Astrocyte of the hippocampus (primary cell): ENCODE measurements at regions not wholly inside any gene's neighbourhood (a gene's known extent, or its start where the extent isn't known, plus 50 kb on each side); places are given as distances from the start of the nearest gene placed in this dataset.
A peak's percentile ranks its signal among the peaks of the same experiment; 100 is the strongest.

Source experiments
- DNase-seq: peaks from one replicate; pipeline ENCODE4 v3.0.0; 2011; ENCODE audit warnings: low read depth, low spot score

DNA sequence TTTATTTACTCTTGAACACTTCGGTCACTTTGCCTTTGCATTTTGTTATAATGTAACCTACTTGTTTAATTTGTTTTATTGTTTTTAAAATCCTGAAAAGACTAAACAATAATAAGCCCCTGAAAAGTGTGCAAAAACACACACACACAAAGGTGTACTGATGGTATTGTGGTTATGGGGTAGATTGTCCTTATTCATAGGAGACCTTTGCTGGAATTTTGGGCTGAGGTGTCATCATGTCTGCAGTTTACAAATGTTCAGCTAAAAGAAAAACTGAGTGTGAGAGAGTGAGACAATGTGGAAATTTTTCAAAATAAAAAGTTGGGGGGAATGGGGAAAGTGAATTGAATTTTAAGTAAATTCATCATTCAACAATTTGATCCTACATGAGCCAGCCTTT, 174.9 kb downstream of the QDPR start:
- no peak for DNase-seq

DNA sequence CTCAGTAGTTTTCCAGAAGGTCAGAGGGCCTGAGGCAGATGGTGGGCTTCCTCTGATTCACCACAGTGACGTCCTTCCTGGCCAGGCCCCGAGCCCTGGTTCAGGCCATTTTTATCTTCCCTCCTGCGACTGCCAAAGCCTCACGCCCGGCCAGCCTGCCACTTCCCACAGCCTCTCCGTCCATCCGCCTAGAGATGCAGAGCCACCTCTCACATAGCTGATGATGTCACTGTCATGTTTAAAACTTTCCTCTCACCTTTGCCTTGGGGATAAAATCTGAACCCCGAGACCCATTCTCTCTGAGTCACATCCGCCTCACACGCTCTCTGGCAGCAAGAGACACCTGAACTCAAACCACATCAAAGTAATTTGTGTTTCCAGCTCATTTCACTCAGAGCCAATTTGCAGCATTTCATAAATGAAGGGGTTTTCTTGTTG, 175.3 kb downstream of the QDPR start:
- DNase-seq, result peak; percentile 39

DNA sequence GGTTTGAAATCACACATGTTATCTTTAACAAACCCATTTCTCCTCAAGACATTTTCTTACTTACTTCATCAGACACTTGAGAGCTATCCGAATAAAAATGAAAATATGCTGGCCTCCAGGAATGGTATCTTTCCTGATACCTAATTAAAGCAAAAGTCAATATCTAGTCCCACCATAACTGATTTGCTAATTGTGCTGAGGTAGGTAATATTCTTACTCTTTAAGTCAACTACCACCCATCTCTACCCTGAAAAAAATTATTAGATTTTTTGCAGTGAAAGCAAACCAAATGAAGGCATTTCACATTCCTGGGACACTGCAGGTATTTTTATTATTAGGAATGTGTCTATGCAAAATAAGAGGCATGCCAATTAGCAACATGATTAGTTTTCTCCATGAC, 175.8 kb downstream of the QDPR start:
- no peak for DNase-seq

DNA sequence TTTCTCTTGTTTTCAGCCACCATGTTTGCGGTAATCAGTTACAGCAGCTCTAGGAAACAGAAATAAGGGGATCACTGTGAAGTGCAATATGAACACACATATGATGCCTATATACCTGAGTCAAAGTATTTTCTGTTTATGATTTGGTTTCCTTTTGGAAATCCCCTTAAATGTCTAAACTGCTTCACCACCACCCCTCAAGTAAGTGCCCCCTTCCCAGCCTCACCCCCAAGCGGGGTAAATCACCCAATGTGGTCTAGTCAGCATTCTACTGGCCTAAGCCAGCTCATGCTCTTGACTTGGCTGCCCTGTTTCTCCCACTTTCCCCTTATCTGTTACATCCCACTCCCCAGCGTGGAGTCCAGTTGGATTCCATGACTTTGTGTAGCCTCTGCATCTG, 176.5 kb downstream of the QDPR start:
- DNase-seq, result no peak

DNA sequence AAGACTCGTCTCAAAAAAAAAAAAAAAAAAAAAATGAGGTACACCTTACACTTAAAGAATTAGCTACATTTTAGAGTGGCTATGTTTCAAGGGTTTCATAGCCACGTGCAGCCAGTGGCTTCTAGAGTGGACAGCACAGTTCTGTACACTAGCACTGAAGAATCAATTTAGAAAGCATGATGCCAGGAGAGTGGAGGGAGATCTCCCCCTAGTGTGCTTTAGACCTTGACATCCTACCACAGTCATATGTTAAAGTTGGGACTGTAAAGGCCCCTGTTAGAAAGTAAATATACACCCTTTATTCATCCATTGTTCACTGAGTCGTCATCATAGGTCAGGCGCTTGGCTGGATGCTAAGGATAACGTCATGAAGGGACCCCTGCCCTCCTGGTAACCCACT, 179.4 kb downstream of the QDPR start:
- DNase-seq, result no peak

DNA sequence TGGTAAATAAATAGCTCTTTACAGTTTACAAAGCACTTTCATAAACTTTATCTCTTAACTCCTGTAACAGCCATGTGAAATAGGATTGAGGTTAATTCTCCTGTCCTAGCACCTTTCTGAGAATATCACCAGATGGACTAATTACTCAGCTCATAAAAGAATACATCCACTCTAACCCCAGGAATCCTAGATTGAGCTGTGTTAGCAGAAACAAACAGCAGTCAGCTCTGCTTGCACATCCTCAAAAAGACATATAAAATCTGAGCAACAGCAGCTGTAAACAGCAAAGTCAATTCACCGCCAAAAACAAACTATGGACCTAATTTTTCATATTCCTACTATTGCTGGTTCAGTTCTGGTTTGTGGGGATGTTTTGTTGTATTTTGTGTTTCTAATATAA, 182.8 kb downstream of the QDPR start:
- no peak for DNase-seq

DNA sequence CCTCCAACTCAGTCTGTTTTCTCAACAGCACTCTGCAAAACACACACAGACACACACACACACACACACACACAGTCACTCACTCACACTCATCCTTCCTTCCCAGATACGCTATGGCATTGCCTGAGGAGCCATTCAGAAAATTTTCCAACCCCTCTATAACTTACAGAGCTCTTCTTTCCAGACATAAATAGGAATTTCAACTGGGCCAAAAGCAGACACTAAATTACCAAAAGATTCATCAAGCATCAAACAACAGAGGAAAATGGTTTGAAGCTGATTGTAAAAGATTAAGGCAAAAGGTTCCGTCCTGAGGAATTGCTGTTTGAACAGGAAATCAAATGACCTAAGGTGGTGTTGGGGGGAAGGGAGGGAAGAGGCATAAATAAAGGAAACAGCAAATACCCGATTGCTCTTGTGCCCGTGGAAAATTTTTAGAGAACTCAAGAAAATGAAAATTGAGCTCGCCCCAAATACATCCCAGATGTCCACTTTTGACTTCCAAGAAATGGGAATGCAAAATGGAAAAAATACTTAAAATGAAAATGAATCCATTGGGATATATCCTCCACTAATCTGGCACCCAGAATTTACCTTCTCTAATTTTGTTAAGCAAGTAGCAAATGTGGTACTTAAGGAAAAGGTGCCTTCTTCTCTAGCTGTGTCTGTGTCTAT, 183.6 kb downstream of the QDPR start:
- no peak for DNase-seq

DNA sequence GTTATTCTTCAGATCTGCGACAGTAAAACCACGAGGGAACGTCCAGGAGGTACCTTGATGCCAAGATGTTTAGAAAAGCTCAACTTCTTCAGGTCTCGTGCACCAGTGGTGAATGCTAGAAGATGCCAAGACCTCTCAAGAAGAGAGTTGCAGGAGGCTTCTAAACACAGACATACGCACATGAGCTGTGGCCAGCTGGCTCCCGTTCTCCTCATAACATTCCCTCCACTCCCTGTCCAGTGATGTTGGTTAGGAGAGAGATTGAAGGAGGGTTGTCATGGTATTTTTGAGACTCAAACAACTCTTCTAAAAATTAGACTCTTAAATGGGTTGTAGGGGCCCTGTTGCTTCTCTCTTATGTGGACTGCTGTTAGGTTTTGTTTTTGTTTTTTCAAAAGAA, 184.3 kb downstream of the QDPR start:
- DNase-seq, result no peak

DNA sequence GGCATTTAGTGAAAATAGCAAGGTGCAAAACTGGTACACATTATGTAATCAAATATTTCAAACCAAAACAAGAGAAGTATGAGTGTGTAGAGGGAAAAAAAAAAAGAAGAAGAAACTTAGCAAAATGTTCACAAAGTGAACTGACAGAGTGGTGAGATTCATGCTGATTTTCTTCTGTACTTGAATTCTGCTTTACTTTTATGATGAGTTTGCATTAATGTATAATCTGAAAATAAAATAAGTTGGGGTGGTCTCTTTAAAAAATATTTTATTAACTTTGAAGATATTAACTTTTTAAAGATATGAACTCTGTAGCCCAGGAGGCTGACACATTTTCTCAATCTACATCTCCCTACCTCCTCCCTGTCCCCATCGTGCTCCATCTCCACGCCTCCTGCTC, 185.1 kb downstream of the QDPR start:
- DNase-seq, result no peak

DNA sequence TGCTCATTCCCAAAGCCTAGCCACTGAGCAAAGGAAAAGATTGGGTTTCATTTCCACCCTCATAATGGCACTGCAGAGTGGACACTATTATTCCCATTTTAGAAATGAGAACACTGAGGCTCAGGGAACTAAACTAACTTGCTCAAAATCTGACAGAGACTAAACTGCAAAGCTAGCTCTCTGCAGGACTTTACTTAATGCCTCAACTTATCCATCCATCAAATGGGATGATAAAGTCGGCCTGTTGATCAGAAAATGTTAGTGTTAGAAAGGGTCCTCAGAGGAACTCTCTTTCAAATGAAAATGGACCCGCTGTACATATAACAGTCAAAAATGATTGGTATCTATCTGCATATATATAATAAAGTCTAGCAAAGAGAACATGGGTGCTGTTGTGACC, 186.8 kb downstream of the QDPR start:
- no peak for DNase-seq

DNA sequence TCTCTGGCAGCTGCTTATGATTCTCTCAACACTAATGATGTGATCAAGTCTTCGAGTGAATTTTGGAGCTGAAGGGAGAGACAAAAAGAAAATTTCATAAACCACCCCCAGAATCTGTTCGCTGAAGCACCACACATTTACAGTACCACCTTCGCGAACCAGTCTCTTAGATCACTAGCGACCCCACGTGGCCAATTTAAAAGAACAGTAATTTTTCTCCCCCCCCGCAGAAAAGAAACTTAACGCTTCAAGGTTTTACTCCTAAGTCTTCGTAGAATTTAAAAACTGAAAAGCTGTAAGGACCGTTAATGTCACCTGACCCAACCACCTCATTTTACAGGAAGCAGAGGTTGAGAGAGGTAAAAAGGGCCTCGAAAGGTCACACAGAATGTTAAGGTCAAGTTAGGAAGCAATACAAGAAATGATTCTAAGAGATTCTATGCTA, 187.5 kb downstream of the QDPR start:
- DNase-seq, result peak; percentile 74

DNA sequence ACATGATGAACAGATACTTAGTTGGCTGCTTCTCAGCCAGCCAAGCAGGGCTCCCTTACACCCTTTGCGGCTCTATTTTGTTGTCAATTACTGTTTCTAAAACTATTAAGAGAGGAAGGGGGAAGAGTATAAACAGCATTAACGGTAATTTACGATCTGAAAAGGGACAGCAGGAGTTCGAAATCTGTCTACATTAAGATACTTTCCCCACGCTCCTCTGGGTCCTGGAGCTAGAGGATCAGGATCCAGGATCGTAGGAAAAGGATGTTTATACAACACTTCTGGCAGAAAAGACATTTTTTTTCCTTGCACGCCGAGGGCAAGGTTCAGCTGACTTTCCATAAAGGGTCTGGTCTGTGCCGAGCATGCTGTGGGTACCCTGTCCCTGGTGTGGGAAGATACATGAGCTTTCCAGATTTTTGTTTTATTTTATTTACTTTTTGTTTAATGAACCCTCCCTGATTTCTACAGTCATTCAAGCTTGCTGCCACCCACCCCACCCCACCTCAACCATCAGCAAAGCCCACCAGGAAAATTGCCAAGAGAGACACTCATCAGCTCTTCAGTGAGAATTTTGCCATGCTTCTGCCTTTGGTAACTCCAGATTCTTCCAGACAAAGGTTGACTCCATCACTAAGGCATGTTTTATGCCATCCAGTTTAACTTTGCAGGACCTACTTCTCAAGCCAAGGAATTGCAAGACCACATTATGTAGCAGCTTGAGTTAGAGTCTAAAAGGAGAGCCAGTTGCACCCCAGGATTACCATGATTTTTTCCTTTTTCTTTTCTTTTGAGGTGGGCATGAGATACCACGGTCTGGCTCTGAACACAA, 188.1 kb downstream of the QDPR start:
- DNase-seq, result no peak

DNA sequence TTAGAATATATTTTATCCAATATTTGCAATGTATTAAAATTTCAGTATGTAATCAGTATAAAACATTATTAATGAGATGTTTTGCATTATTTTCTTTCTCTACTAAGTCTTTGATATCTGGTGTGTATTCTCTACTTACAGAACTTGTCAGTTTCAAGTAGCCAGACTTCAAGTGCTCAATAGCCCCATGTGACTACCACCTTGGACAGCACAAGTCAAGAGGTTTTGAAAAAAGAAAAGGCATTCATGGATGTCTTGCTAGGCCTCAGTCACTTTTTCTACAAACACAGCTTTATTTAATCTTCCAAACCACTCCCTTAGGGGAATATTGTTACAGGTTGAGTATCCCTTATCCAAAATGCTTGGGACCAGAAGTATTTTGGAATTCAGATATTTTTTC, 189.4 kb downstream of the QDPR start:
- DNase-seq, result no peak

DNA sequence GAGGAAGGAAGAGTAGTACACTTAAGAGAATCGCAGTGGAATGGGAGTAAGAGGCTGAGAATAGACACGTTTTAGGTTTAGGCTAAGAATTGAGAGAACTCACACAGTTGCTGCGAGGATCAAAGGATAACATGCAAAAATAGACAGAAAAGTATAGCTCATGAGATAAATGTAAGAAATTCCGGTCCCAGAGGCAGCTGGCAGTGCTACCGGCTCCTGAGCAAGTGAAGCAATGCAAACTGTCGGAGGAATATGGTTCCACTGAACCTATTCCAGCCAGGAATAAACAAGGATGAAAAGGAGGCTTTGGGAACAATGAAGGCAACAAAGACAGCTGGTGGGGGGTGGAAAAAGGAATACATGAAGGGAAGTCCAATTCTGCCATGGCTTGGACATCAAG, 191.8 kb downstream of the QDPR start:
- no peak for DNase-seq

DNA sequence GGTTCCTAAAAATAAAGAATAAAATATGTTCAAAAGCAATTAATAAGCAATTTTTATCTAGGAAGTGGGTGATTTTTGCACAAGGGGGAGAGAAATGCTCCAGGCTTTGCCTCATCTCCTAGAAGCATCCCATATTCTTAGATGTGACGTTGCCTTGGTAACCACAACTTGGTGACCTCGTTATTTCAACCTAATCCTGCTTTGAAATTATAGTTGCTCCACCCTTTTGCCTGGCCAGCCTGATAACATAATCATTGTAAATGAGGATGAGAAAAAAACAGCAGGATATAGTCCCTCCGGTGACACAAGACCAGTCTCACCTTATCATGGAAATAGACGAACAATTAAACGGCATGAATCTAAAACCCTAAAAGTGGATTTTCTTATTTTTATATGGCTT, 194.4 kb downstream of the QDPR start:
- DNase-seq, result no peak

DNA sequence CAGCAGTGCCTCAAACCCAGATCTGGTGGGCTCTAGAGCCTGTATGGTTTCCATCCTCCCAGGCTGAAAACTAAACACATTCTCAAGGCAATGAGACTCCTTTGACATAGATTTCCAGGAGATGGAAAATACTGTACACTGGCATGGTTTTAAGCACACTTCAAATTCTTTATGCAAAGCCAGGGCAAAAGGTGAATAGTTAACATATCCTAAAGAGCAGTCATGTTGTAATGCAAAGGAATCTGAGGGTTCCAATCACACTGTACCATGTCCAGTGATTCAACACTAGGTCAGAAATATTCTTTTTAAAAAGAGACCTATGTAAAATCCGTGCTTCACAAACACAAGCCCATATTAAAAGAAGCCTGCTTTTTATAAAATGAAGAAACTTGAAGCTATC, 195.3 kb downstream of the QDPR start:
- no peak for DNase-seq

DNA sequence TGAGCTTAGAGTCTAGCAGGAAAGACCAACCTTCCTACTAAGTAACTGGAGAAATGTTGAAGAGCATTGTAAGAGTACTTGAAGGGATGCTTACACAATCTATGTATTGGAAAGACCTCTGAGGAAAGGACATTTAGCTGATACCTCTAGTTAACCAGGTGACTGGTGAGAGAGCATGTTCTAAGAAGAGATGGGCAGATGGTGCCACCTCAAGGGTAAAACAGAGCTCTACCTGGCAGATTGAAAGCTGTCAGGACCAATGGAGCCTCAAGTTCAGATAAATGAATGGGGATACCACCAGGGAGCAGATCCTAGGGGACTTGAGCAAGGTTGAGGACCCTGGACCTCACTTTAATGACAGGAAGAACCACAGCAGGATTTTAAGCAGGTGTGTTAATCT, 196.4 kb downstream of the QDPR start:
- no peak for DNase-seq

DNA sequence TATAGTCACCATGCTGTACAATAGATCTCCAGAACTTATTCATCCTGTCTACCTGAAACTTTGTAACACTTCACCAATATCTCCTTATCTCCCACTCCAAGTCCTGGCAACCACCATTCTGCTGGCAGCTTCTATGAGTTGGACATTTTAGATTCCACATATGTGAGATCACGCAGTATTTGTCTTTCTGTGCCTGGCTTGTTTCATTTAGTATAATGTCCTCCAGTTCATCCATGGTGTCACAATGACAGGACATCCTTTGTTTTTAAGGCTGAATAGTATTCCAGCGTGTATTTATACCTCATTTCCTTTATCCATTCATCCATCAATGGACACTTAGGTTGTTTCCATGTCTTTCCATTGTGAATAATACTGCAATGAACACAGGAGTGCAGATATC, 198.7 kb downstream of the QDPR start:
- no peak for DNase-seq

DNA sequence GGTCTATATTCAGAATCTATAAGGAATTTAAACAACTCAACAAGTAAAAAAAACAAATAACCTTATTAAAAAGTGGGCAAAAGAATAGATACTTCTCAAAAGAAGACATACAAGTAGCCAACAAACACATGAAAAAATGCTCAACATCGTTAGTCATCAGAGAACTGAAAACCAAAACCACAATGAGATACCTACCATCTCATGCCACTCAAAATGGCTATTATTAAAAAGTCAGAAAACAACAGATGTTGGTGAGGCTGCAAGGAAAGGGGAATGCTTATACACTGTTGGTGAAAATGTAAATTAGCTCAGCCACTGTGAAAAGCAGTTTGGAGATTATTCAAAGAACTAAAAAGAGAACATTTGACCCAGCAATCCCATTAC, 201.6 kb downstream of the QDPR start:
- peak; percentile 55 for DNase-seq

DNA sequence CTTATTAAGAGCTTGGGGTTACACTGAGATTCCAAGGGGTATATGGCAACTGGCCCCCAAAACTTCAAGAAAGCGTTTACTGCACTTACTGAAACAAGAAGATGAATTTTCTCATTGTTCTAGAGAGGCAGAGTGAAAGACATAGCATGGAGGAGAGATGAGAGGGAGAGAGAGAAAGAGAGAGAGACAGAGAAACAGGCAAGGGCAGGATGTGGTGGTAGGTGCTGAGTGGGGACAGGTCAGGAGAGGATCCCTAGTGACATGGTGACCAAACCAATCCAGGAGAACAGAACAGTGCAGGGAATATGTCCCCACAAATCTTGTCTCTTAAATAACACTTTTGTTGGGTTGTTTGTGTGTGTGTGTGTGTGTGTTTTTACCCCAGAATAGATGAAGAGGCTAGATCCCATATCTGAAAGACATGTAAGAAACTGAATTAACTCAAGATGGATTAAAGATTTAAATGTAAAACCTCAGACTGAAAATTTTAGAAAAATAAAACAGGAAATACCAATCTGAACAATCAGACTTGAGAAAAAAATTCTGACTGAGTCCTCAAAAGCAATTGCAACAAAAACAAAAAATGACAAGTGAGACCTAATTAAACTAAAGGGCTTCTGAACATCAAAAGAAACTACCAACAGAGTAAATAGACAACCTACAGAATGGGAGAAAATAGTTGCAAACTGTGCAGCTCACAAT, 202.2 kb downstream of the QDPR start:
- DNase-seq, result no peak

DNA sequence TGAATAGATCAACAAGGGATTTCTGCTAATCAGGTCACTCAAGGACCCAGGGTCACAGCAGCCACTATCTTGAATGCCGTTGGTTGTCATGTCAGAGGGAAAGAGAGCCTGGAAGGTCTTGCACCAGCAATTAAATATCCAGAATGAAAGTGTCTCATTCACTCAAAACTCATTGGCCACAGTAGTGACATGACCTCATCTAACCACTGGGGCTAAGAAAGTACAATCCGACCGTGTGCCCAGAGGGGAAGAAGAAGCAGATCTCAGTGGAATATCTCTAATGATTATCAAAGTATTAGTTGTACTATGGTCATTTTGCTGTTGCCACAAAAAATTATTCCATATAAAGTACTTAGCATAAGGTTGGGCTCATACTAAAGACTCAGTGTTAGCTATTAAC, 210.0 kb downstream of the QDPR start:
- DNase-seq, result no peak

DNA sequence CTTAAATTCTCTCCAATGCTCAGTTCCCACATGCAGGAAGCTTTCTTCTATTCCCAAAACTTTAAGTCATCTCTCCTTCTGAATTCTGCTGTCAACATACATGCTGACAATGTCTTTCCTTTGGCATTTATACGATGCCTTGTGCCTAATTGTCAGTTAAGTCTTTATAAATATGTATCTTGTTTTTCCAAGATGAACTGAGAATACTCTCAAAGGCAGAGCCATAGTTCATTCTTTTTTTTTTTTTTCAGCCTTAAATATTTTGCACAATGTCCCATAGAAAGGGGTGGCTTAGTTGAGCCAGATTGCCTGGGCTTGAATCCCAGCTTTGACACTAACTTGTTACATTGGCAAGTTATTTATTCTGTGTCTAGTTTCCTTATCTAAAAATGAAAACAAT, 210.6 kb downstream of the QDPR start:
- no peak for DNase-seq
